GM19351 (cell line): ENCODE measurements at regions not wholly inside any gene's neighbourhood (a gene's known extent, or its start where the extent isn't known, plus 50 kb on each side); places are given as distances from the start of the nearest gene placed in this dataset.
"Not testable (repeated sequence)": the region's sequence is repeated elsewhere in the genome, so short reads cannot be mapped to it uniquely, and the experiment has no call there.

Source experiments
- ATAC-seq: cut with Tn5 transposase; IDR thresholded peaks from one replicate; pipeline ENCODE4 v1.9.1; 2021; ENCODE audit warnings: mild to moderate bottlenecking, moderate library complexity; ENCODE audit not compliant: unreplicated experiment

- ATAC-seq: no peak
These were observed 2473.5 kb downstream of the PCDH9 start for GRCh38 chr13:64756621-64757020.

- no peak for ATAC-seq
These were observed 2474.2 kb downstream of the PCDH9 start for GRCh38 chr13:64755961-64756360.

- no peak for ATAC-seq
These were observed 2476.7 kb downstream of the PCDH9 start for GRCh38 chr13:64753233-64754000.

GRCh38 chr13:64749301-64749700 lies 2480.8 kb downstream of the PCDH9 start:
- no peak for ATAC-seq

GRCh38 chr13:64746845-64747244 lies 2483.3 kb downstream of the PCDH9 start:
- no peak for ATAC-seq

- no peak for ATAC-seq
These were observed 2489.6 kb downstream of the PCDH9 start for GRCh38 chr13:64740493-64740892.

GRCh38 chr13:64725492-64725891 lies 2504.6 kb downstream of the PCDH9 start:
- no peak for ATAC-seq

- ATAC-seq: no peak
These were observed 2506.4 kb downstream of the PCDH9 start for GRCh38 chr13:64723724-64724123.

GRCh38 chr13:64718116-64718515 lies 2512.0 kb downstream of the PCDH9 start:
- no peak for ATAC-seq

- ATAC-seq: no peak
These were observed 2513.2 kb downstream of the PCDH9 start for GRCh38 chr13:64716936-64717335.

GRCh38 chr13:64709079-64709478 lies 2521.1 kb downstream of the PCDH9 start:
- ATAC-seq: no peak

- ATAC-seq: no peak
These were observed 2526.0 kb downstream of the PCDH9 start for GRCh38 chr13:64704121-64704649.

- ATAC-seq: no peak
These were observed 2532.9 kb downstream of the PCDH9 start for GRCh38 chr13:64697226-64697625.

GRCh38 chr13:64688893-64689677 lies 2541.1 kb downstream of the PCDH9 start:
- ATAC-seq: no peak

- not testable (repeated sequence) for ATAC-seq
These were observed 2543.6 kb downstream of the PCDH9 start for GRCh38 chr13:64686536-64686935.

- ATAC-seq: no peak
These were observed 2545.3 kb downstream of the PCDH9 start for GRCh38 chr13:64684685-64685431.

- ATAC-seq: no peak
These were observed 2546.0 kb downstream of the PCDH9 start for GRCh38 chr13:64684108-64684507.

- ATAC-seq: no peak
These were observed 2549.4 kb downstream of the PCDH9 start for GRCh38 chr13:64680739-64681138.

GRCh38 chr13:64675255-64675892 lies 2554.8 kb downstream of the PCDH9 start:
- ATAC-seq: no peak

GRCh38 chr13:64674126-64674525 lies 2556.0 kb downstream of the PCDH9 start:
- no peak for ATAC-seq

- no peak for ATAC-seq
These were observed 2557.4 kb downstream of the PCDH9 start for GRCh38 chr13:64672751-64673150.
